Neuronal stem cell (in vitro differentiated cells): ENCODE measurements at regions not wholly inside any gene's neighbourhood (a gene's known extent, or its start where the extent isn't known, plus 50 kb on each side); places are given as distances from the start of the nearest gene placed in this dataset.
"Not testable (repeated sequence)": the region's sequence is repeated elsewhere in the genome, so short reads cannot be mapped to it uniquely, and the experiment has no call there.

Experiments
- DNase-seq: peaks from one replicate; pipeline ENCODE4 v3.0.0-alpha.2; 2013; ENCODE audit warnings: low spot score
- H2AFZ ChIP-seq: one replicate; pipeline ENCODE4 v1.6.1; 2013; ENCODE audit warnings: mild to moderate bottlenecking, low read length, inconsistent platforms
- H2AK5ac ChIP-seq: 2 replicates; pipeline ENCODE4 v1.6.1; 2013; ENCODE audit warnings: low read depth, mild to moderate bottlenecking, inconsistent platforms, low read length, moderate library complexity, mixed read lengths
- H2BK120ac ChIP-seq: 2 replicates; pipeline ENCODE4 v1.6.1; 2013; ENCODE audit warnings: low read depth, mild to moderate bottlenecking, inconsistent platforms, low read length, moderate library complexity, mixed read lengths
- H2BK12ac ChIP-seq: one replicate; pipeline ENCODE4 v1.6.1; 2013; ENCODE audit warnings: low read length, inconsistent platforms
- H2BK15ac ChIP-seq: 2 replicates; pipeline ENCODE4 v1.6.1; 2013; ENCODE audit warnings: mild to moderate bottlenecking, low read length, inconsistent platforms, mixed read lengths
- H2BK5ac ChIP-seq: one replicate; pipeline ENCODE4 v1.6.1; 2013; ENCODE audit warnings: inconsistent platforms, mild to moderate bottlenecking, low read length, moderate library complexity
- H3K14ac ChIP-seq: one replicate; pipeline ENCODE4 v1.6.1; 2013; ENCODE audit warnings: low read length, inconsistent platforms
- H3K18ac ChIP-seq: 2 replicates; pipeline ENCODE4 v1.6.1; 2013; ENCODE audit warnings: low read length, inconsistent platforms
- H3K23ac ChIP-seq: 2 replicates; pipeline ENCODE4 v1.6.1; 2013; ENCODE audit warnings: low read depth, mild to moderate bottlenecking, mixed read lengths, low read length, inconsistent platforms; ENCODE audit not compliant: poor library complexity
- H3K27ac ChIP-seq: replicated peaks from 3 replicates; pipeline ENCODE4 v1.5.1; 2013; ENCODE audit warnings: low read length, inconsistent platforms
- H3K27me3 ChIP-seq, 3 experiments: 2 replicates each; pipeline ENCODE4 v1.6.1; 2013; ENCODE audit warnings: low read length in 3 of 3, mild to moderate bottlenecking in 2 of 3, inconsistent platforms in 1 of 3, low read depth in 1 of 3, mixed read lengths in 1 of 3, moderate library complexity in 1 of 3; ENCODE audit not compliant: control insufficient read depth in 3 of 3, insufficient read depth in 3 of 3
- H3K36me3 ChIP-seq, 2 donors: replicated peaks in 1 of 2; 2 replicates each; pipeline ENCODE4 v1.6.1; 2013; ENCODE audit warnings: low read length in 2 of 2; ENCODE audit not compliant: control insufficient read depth in 2 of 2, insufficient read depth in 2 of 2
- H3K4ac ChIP-seq: 2 replicates; pipeline ENCODE4 v1.6.1; 2013; ENCODE audit warnings: inconsistent platforms, mild to moderate bottlenecking, low read length, moderate library complexity
- H3K4me1 ChIP-seq, 2 donors: 1 replicate in 1 of 2; 2 replicates in 1 of 2; pipeline ENCODE4 v1.6.1; 2013; ENCODE audit warnings: low read length in 2 of 2, low read depth in 1 of 2; ENCODE audit not compliant: control insufficient read depth in 2 of 2, insufficient read depth in 1 of 2
- H3K4me2 ChIP-seq: one replicate; pipeline ENCODE4 v1.6.1; 2013; ENCODE audit warnings: mild to moderate bottlenecking, low read length, inconsistent platforms; ENCODE audit not compliant: insufficient read depth, poor library complexity, severe bottlenecking
- H3K4me3 ChIP-seq, 2 donors: 2 replicates each; pipeline ENCODE4 v1.5.1; 2013; ENCODE audit warnings: low read length in 2 of 2, mild to moderate bottlenecking in 2 of 2, inconsistent platforms in 1 of 2, moderate library complexity in 1 of 2
- H3K79me1 ChIP-seq: one replicate; pipeline ENCODE4 v1.6.1; 2013; ENCODE audit warnings: low read depth, mild to moderate bottlenecking, inconsistent platforms, low read length, moderate library complexity
- H3K9ac ChIP-seq: one replicate; pipeline ENCODE4 v1.6.1; 2013; ENCODE audit warnings: mild to moderate bottlenecking, low read depth, low read length, inconsistent platforms; ENCODE audit not compliant: poor library complexity
- H3K9me3 ChIP-seq, 2 donors: replicated peaks in 1 of 2; 2 replicates each; pipeline versions ENCODE3 to v1.6.1; 2013; ENCODE audit warnings: low read length in 2 of 2, mild to moderate bottlenecking in 2 of 2, inconsistent platforms in 1 of 2, low read depth in 1 of 2, mixed read lengths in 1 of 2, moderate library complexity in 1 of 2; ENCODE audit not compliant: control insufficient read depth in 2 of 2, insufficient read depth in 1 of 2
- H4K8ac ChIP-seq: one replicate; pipeline ENCODE4 v1.6.1; 2013; ENCODE audit warnings: low read depth, mild to moderate bottlenecking, inconsistent platforms, low read length, moderate library complexity
- H4K91ac ChIP-seq: one replicate; pipeline ENCODE4 v1.6.1; 2013; ENCODE audit warnings: low read length, low read depth, mild to moderate bottlenecking, inconsistent platforms; ENCODE audit not compliant: poor library complexity
- WGBS, 2 donors: extraction: QIAGEN DNeasy Blood & Tissue Kit; methylation state at CpG; one replicate each; pipeline ENCODE4 v1.1.7; 2013; ENCODE audit warnings: missing lambda C conversion rate in 2 of 2, mixed read lengths in 1 of 2; ENCODE audit not compliant: insufficient read length in 2 of 2, insufficient replicate concordance in 1 of 2; ENCODE audit errors: extremely low coverage in 2 of 2; 5-methylcytosine and 5-hydroxymethylcytosine counted together

- not testable (repeated sequence) for H3K27ac ChIP-seq, DNase-seq, H3K4me3 ChIP-seq, H2BK120ac ChIP-seq, H2BK15ac ChIP-seq, H3K4ac ChIP-seq, H3K23ac ChIP-seq, H3K14ac ChIP-seq, H3K4me2 ChIP-seq, H3K9me3 ChIP-seq, H3K36me3 ChIP-seq, H2AK5ac ChIP-seq, H3K9ac ChIP-seq, H4K91ac ChIP-seq, H3K27me3 ChIP-seq, H4K8ac ChIP-seq, H2AFZ ChIP-seq, H3K79me1 ChIP-seq, H2BK12ac ChIP-seq, H3K18ac ChIP-seq, H3K4me1 ChIP-seq, H2BK5ac ChIP-seq
- WGBS, 2 donors = no CpG with 5 or more reads among the region's 6 CpGs
These were observed 473.3 kb downstream of the SPATA31A6 start for GRCh38 chr9:42656789-42657188.

- not testable (repeated sequence) for H2BK12ac ChIP-seq, H2AK5ac ChIP-seq
- no CpG with 5 or more reads among the region's 10 CpGs for WGBS, 2 donors
These were observed 474.0 kb downstream of the SPATA31A6 start for GRCh38 chr9:42657496-42657895.

GRCh38 chr9:42697146-42697545 is 513.7 kb downstream of the SPATA31A6 start:
- not testable (repeated sequence) for H2AFZ ChIP-seq, H3K14ac ChIP-seq, H3K9me3 ChIP-seq, DNase-seq, H2BK12ac ChIP-seq, H3K4me3 ChIP-seq, H2BK5ac ChIP-seq, H3K4me2 ChIP-seq, H3K27me3 ChIP-seq, H3K9ac ChIP-seq, H3K23ac ChIP-seq, H3K27ac ChIP-seq, H3K4ac ChIP-seq, H3K4me1 ChIP-seq, H4K8ac ChIP-seq, H3K18ac ChIP-seq, H2BK120ac ChIP-seq, H2AK5ac ChIP-seq, H3K36me3 ChIP-seq, H2BK15ac ChIP-seq, H3K79me1 ChIP-seq, H4K91ac ChIP-seq
- no CpG with 5 or more reads among the region's 2 CpGs for WGBS, 2 donors

More at GRCh38 chr9:42657496-42657895, 474.0 kb downstream of the SPATA31A6 start:
- H3K79me1 ChIP-seq, H3K27ac ChIP-seq, H2BK15ac ChIP-seq, H2BK5ac ChIP-seq, H3K9me3 ChIP-seq, H3K9ac ChIP-seq, H2AFZ ChIP-seq, H3K14ac ChIP-seq, H3K18ac ChIP-seq, H3K23ac ChIP-seq, H3K27me3 ChIP-seq, H2BK120ac ChIP-seq, H4K8ac ChIP-seq, H3K4me2 ChIP-seq, DNase-seq, H3K36me3 ChIP-seq, H3K4ac ChIP-seq, H3K4me3 ChIP-seq, H4K91ac ChIP-seq, H3K4me1 ChIP-seq: not testable (repeated sequence)

GRCh38 chr9:42702890-42703289 is 519.4 kb downstream of the SPATA31A6 start:
- not testable (repeated sequence) for H3K4me1 ChIP-seq, H3K18ac ChIP-seq, H3K9ac ChIP-seq, H4K8ac ChIP-seq, H2BK15ac ChIP-seq, H3K4ac ChIP-seq, H3K27me3 ChIP-seq, H2BK5ac ChIP-seq, H3K4me3 ChIP-seq, H3K23ac ChIP-seq, H3K14ac ChIP-seq, DNase-seq, H4K91ac ChIP-seq, H2AK5ac ChIP-seq, H2BK120ac ChIP-seq, H3K36me3 ChIP-seq, H3K79me1 ChIP-seq, H2BK12ac ChIP-seq, H2AFZ ChIP-seq, H3K4me2 ChIP-seq, H3K9me3 ChIP-seq, H3K27ac ChIP-seq
- no CpG with 5 or more reads among the region's 2 CpGs for WGBS, 2 donors
